ENCODE measurements at regions not wholly inside any gene's neighbourhood (a gene's known extent, or its start where the extent isn't known, plus 50 kb on each side); places are given as distances from the start of the nearest gene placed in this dataset.

GRCh38 chr1:38746402-38746935, 113.1 kb downstream of the RRAGC start:
- H4K91ac ChIP-seq (ENCODE audit: insufficient read length, low read depth, low read length): no peak overlapping the region
- H3K9ac ChIP-seq (ENCODE audit: extremely low read depth, insufficient read length, low read length): no peak overlapping the region
- H2BK15ac ChIP-seq (ENCODE audit: low read depth, low read length): no peak overlapping the region
- no peak overlapping the region for H3K18ac ChIP-seq (ENCODE audit: insufficient read length, low read depth, low read length)
- H3K4me3 Mint-ChIP-seq: no peak overlapping the region
- DNase-seq: no peak
- no peaks in the 10 kb centered on the region for H3K36me3 Mint-ChIP-seq (ENCODE audit: insufficient read depth in 1 of 3, low read depth in 3 of 3)
- peaks cover 10 to 18% of the 10 kb centered on the region in 2 experiments for H3K4me1 Mint-ChIP-seq
- no peak overlapping the region for H4K5ac ChIP-seq (ENCODE audit: insufficient read length, low read depth, low read length)
- no peak overlapping the region for H3K27ac Mint-ChIP-seq
- no peak overlapping the region for H3T11ph ChIP-seq (ENCODE audit: low read length)
- H3K9me3 Mint-ChIP-seq: no peaks in the 10 kb centered on the region
- H2AK5ac ChIP-seq (ENCODE audit: insufficient read length, low read length): no peak overlapping the region
- H3K79me2 ChIP-seq (ENCODE audit: insufficient read depth, low read length): no peaks in the 10 kb centered on the region
- no peak overlapping the region for H3K56ac ChIP-seq (ENCODE audit: insufficient read length, low read depth, low read length)
- no peak overlapping the region for H4K8ac ChIP-seq (replicated peaks; ENCODE audit: insufficient read length, low read depth, low read length)
- no peak overlapping the region for H3K23ac ChIP-seq (ENCODE audit: insufficient read length, low read depth, low read length)
- H3K4ac ChIP-seq (ENCODE audit: low read depth, low read length): no peak overlapping the region
- no peak overlapping the region for H2AFZ ChIP-seq (ENCODE audit: low read length)
- H3K27me3 Mint-ChIP-seq (ENCODE audit: low read depth): peaks cover 3% of the 10 kb centered on the region
- H2BK5ac ChIP-seq (ENCODE audit: insufficient read length, low read length): no peak overlapping the region
- no peak overlapping the region for H2BK20ac ChIP-seq (ENCODE audit: low read depth, low read length, poor library complexity, severe bottlenecking)
- H2BK12ac ChIP-seq (ENCODE audit: insufficient read length, low read depth, low read length): no peak overlapping the region
- no peak overlapping the region for H2BK120ac ChIP-seq (ENCODE audit: low read depth, low read length, poor library complexity, severe bottlenecking)
- H3K14ac ChIP-seq (ENCODE audit: insufficient read depth, low read length): no peak overlapping the region
- no peaks in the 10 kb centered on the region for H3K27me3 ChIP-seq (ENCODE audit: insufficient read depth, low read length)
- H3K4me2 ChIP-seq (ENCODE audit: insufficient read depth, insufficient read length, low read length): no peak overlapping the region
- H4K20me1 ChIP-seq (ENCODE audit: control insufficient read depth, insufficient read depth, insufficient read length): no peaks in the 10 kb centered on the region
- H3K79me1 ChIP-seq (ENCODE audit: insufficient read depth, low read depth, low read length, poor library complexity, severe bottlenecking): no peaks in the 10 kb centered on the region
- no peaks in the 10 kb centered on the region for H3K23me2 ChIP-seq (ENCODE audit: insufficient read length, low read depth, low read length, poor library complexity, severe bottlenecking)
- no peaks in the 10 kb centered on the region; the same call in 1 of the 2 replicates for H3K4me1 ChIP-seq (ENCODE audit: insufficient read depth, low read length)
- no peaks in the 10 kb centered on the region for H3K9me3 ChIP-seq (ENCODE audit: control insufficient read depth, low read depth, low read length)
- no peak overlapping the region for H3K27ac ChIP-seq (ENCODE audit: insufficient read length, low read depth, low read length)
- no peak for TF ChIP-seq CTCF (conservative IDR thresholded peaks at IDR 0.05)
- WGBS (ENCODE audit: extremely low coverage, insufficient read length, low lambda C conversion rate): no CpG with 5 or more reads among the region's 6 CpGs

Data from H9 (cell line).